GM21529 (cell line): ENCODE measurements at regions not wholly inside any gene's neighbourhood (a gene's known extent, or its start where the extent isn't known, plus 50 kb on each side); places are given as distances from the start of the nearest gene placed in this dataset.
"Not testable (repeated sequence)": the region's sequence is repeated elsewhere in the genome, so short reads cannot be mapped to it uniquely, and the experiment has no call there.

Experiments
- ATAC-seq: cut with Tn5 transposase; IDR thresholded peaks from one replicate; pipeline ENCODE4 v1.9.1; 2021; ENCODE audit not compliant: unreplicated experiment

DNA sequence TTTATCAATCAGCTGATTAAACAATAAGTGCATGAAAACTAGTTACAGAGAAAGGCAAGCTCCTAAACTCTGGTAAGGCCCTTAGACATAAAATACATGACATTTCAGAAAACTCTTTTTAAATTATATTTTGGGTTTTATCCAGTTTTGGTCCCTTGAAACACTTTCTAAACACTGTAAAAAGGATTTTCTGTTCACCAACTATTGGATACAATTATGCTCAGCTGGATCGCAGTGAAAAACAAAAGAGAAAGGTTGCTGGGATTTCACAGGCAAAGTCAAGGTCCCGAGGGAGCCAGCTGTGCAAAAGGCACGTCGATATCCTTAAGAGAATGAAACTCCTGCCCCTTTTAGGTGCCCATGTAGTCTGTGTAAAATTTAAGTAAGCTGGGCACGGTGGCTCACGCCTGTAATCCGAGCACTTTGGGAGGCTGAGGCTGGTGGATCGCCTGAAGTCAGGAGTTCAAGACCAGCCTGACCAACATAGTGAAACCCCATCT is 1018.4 kb upstream of the INTU start:
- no peak for ATAC-seq

DNA sequence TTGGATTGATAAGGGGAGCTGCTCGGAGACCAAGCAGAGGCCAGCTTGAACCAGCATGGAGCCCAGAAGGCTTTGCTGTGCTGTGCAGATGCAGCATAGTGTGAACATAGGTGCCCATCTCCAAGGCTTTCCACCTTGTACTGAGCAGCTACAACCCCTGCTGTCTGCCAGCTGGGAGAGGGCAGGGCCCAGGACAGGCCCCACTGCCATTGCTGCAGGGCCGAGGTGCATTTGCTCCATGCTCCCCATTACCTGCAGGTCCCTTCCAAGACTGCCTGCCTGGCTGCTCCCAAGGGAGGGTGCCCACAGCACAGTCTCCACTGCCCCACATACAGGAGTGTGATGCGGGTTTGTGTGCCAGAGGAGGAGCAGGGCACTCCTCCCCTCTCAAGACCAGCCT is 1016.0 kb upstream of the INTU start:
- no peak for ATAC-seq

DNA sequence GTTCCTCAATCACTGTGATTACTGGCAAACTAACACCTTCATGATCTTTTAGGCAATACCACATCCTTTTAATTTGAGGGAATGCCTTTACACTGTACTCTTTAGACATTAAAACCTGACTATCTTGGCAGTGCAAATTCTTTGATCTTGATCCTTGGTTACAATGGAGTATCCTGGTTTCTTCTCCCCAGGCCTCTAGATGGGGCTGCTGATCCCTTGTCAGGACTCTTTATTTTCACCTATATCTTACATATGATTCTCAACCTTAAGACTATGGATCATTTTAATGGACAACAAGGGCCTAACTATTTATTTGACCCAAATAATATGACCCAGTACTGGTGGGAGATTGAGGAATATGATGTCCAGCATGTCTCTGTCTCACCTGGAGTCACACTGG is 1005.5 kb upstream of the INTU start:
- ATAC-seq, result no peak

DNA sequence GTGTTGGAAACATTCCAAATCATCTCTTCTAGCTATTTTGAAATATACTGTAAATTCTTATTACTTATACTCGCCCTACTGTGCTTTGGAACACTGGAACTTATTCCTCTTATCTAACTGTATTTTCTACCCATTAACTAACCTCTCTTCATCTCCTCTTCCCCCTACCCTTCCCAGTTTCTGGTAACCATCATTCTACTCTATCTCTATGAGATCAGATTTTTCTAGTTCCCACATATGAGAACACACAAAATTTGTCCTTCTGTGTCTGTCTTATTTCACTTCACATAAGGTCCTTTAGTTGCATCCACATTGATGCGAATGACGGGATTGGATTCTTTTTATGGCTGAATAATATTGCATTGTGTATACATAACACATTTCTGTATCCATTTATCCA is 1003.8 kb upstream of the INTU start:
- no peak for ATAC-seq

DNA sequence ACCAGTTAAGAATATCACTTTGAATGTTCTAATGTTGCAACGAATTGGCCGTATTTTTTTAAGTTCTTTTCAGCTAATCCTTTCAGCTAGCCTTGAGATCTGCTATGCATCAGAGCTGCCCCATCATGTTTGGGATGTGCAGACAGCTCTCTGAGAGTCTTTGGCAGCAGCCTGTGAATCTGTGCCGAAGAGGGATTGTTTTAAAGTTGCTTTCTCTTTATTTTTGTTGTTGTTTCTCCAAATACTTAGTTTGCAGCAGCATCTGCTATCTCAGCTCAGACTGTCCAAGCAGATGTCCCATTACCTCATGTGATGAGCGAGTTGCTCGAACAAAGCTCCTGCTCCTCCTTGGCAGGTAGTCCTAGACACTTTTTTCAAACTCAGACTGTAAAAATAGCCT is 1002.5 kb upstream of the INTU start:
- no peak for ATAC-seq

DNA sequence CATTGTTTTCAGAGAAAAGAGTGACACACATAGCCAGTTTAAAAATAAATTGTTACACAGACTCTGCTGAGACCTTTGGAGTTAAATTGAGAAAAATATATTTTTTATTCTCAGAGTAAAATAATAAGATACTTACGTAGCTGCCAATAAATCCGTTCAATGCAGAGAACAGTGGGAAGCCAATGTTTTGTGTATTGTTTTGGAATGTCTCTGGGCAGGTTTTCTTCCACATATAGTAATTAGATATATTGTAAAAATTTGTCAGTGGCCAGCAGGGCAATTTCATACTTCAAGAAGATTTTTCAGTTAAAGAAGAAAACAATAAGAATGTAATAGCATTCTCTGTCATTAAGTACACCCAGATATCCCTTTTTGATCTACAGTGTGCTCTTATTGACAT is 999.5 kb upstream of the INTU start:
- no peak for ATAC-seq

DNA sequence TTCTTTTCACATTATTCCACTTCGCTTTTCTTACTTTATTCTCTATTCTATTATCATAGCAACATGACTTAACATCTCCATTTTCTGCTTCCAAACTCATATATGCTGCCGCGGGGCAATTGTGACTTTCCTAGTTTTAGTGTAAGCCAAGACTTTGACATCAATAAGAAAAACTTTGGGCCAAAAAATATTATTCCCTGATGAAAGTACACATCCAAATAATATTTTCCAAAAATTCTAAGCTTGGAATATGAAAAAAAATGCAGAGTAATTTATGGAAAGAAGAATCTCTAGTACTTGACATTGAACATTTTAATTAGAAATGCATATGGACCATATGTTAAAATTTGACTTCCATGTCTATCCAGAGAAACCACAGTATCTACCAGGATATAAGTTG is 995.1 kb upstream of the INTU start:
- no peak for ATAC-seq

DNA sequence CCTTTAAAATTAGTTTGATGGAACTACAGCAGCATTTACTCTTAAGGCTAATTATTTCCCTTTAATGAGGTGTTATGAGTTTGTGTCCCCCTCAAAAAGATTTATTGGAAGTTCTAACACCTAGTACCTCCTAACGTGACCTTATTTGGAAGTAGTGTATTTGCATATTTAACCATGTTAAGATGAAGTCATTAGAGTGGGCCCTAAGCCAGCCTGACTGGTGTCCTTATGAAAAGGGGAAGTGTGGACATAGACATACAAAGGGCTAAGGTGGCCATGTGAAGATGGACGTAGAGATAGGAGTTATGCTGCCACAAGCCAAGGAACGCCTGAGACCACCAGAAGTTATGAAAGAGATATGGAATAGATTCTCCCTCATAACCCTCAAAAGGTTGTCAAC is 985.4 kb upstream of the INTU start:
- ATAC-seq, result no peak

DNA sequence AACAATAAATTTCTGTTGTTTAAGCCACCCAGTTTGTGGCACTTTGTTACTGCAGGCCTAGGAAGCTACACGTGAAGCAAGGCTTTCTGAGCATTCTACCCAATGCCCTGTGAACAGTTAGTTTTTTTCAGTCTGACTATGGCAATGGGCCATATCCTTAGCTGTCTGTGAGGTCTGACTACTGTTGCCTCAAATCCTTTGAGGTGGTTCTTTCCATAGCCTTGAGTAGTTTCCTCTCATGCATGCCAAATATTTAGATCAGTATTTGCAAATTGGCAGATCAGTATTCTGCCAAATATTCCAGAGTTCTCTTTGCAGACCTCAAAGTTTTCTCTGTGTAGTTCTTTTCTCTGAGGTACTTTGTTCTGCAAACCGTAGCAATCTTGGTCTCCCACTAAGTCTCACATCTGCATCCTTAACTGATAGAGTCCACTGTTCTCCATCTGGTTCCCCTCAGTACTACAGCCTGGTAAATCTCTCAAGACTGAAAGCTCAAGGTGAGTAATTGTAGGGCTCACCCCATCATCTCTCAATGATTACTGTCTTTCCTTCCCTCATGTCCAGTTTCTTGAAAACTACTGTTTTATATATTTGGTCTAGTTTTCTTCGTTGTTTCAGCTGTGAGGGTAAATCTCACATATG is 984.9 kb upstream of the INTU start:
- ATAC-seq, result no peak

DNA sequence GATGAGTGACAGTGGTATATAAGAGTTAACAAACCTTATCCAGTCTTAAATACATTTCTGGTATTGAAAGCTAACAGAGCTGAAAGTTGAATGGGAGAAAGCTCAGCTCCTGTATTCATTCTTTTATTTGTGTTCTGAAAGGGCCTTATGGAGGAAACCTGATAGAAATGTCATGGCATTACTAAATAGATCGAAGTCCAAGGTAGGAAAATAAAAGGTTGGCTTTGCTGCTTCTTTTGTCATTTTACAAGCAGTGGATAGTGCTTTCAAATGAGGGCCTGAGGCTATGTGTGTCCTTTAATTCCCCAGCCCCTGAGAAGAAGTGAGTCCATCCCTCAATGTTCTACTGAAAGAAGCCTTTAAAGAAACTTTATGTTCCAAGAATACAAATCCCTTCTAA is 974.3 kb upstream of the INTU start:
- ATAC-seq, result no peak

DNA sequence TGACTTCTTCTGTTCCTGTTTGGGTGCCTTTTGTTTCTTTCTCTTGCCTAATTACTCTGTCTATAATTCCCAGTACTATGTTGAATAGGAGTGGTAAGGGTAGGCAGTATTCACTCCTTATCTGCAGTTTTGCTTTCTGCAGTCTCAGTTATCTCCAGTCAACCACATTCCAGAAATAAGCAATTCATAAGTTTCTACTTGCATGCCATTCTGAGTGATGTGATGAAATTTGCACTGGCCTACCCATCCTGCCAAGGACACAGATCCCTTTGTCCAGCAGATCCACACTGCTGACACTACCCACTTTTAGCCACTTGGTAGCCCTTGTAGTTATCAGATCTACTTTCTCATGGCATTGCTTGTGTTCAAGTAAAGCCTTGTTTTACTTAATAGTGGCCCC is 971.6 kb upstream of the INTU start:
- ATAC-seq, result no peak

DNA sequence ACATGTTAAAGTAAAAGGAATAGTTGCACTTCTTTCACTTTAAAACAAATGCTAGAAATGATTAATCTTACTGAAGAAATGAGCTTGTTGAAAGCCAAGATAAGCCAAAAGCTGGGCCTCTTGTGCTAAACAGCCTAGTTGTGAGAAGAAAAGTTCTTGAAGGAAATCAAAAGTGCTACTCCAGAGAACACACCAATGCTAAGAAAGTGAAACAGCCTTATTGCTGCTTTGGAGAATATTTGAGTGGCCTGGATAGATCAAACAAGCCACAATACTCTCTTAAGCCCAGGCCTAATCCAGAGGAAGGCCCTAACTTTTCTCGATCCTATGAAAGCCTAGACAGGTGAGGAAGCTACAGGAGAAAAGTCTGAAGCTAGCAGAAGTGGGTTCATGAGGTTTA is 967.9 kb upstream of the INTU start:
- no peak for ATAC-seq

DNA sequence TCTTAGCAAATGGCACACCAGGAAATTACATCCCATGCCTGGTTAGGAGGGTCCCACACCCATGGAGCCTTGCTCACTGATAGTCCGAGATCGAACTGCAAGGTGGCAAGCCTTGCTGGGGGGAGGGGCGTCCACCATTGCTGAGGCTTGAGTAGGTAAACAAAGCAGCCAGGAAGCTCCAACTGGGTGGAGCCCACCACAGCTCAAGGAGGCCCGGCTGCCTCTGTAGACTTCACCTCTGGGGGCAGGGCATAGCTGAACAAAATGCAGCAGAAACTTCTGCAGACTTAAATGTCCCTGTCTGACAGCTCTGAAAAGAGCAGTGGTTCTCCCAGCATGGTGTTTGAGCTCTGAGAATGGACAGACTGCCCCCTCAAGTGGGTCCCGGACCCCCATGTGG is 962.7 kb upstream of the INTU start:
- ATAC-seq, result not testable (repeated sequence)

DNA sequence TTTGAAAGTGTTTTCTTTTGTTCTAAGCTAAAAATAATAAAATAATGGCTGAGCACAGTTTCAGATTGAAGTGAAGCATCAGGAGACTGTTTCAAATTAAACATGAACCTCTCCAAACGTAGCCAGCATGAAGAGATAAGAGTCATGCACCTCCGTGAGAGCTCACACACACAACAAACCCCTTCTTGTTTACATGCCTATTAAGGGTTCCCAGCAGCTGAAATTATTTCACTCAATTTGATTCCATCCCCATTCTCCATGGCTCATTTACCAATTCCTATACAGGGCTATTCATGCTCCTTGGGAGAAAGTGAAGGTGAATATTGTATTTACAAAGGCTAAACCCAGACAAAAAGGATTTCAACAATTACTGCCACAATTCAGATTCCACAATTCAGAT is 954.1 kb upstream of the INTU start:
- no peak for ATAC-seq

DNA sequence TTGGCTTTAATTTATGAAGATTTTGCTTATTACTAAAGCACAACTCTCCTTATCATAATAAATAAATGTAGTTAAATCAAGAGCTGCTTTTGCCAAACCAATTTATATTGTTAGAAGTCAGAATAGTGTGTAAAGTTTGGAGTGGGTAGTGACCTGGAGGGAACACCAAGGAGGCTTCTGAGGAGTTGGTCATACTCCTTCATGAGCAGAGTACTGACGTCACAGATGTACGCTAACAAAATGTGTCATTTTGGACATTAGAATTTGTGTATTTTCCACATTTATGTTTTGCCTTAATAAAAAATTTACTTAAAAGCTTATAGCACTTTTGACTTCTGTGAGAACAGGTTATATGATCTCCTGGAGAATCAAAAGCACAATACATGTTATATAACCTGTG is 953.5 kb upstream of the INTU start:
- no peak for ATAC-seq

DNA sequence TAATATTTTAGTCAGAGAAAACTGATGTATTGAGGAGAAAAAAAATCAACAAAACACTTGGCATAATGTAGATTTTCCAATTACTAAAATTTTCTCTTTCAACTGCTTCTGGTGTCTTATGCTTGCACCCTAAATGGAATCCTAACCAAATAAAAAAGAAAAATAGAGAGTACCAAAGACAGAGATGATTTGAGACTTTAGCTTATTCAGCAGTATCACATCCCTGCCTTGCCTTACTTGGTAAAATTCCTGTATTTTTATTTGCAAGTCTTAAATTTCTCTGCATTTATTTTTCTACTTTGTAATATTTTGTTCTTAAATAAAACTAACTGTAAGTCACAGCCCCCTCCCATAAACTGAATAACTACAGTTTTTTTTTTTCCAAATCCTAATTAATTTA is 950.5 kb upstream of the INTU start:
- ATAC-seq, result no peak

DNA sequence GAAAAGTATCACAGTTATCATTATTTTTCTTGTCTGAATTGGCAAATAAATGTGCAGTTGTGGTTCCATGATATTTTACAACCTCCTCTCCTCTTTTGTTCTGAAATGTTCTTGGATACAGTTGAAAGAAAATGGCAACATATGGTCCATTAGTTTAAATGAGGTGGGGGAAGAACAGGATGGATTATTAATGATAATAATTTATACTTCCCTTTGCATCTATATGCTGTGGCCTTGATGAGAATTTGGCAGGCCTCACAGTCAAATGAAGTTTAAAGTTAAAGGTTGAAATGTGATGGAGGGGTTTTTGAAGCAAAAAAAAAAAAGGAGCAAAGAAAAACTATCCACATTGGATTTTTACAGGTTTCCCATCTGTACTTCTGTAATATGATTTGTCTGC is 946.3 kb upstream of the INTU start:
- ATAC-seq, result no peak

DNA sequence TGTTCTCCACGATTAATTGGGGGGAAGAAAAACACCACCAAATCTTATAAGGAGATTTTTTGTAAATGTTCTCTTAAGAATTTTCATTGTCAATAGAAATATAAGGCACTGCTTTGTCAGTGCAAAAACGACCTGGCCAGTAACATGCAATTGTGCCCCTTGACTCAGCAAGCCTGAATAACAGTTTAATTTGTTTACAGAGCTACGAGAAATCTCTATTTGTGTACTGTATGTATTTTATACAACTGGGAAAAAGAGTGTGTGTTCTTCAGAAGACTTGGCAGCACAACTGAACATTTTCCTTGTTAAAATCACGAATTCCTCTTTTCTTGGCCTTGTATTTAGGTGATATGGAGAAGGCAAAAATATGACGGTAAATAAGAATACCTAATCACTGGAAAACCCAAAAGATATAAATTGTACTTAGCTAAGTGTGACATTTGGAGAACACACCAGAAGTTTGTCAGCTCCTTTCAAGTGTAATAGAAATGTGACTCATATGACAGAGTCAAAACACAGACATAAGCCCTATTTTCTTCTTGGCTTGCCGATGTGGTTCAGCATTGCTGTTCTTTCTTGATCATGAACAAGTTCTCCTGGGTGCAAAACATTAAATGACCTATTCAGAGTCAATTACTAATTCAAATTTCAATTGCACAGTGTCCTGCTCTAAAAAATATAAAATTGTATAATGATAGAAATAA is 945.0 kb upstream of the INTU start:
- ATAC-seq, result no peak

DNA sequence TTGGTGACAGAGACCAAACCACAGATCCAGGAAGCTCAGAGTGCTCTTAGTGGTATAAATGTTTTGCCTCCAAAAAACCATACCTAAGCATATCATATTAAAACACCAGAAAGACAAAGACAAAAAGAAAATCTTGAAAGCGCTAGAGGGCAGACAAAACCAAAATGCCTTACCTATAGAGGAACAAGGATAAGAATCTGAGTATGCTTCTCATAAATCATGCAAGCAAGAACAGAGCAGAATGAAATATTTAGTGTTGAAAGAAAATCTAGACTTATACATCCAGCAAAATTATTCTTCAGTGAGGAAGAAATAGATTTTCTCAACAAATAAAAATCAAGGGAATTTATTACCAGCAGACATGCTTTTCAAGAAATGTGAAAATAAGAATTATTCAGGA is 941.0 kb upstream of the INTU start:
- no peak for ATAC-seq

DNA sequence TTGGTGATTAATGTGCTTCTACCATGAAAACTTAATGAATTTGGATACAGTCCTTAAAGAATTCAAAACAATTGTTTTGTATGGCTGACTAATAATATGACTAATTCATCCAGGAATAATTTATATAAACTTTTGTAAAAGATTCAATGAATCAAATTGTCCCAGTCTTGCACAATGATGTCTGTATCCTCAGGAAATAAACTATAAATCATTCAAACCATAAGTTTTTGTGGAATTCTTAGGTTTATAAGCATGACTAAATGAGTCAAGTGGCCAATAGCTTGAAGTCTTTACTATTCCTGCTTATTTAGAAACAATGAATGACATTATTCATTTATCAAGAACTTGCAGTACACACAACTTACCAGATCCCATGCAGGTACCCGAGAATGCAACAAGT is 935.0 kb upstream of the INTU start:
- ATAC-seq, result no peak

DNA sequence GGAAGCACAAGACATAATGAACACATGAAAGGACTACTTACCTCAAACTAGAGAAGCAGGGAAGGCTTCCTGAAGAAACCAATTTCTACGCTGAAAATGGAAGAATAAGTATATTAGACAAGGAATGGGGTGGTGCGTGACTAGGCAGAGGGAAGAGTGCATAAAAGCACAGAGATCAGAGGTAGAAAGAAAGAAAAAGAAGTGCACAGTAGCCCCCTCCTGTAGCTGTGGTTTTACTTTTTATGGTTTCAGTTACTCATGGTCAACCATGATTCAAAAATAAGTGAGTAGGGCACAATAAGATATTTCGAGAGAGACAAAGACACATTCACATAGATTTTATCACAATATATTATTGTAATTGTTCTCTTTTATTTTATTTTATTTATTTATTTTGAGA is 934.5 kb upstream of the INTU start:
- ATAC-seq, result no peak

DNA sequence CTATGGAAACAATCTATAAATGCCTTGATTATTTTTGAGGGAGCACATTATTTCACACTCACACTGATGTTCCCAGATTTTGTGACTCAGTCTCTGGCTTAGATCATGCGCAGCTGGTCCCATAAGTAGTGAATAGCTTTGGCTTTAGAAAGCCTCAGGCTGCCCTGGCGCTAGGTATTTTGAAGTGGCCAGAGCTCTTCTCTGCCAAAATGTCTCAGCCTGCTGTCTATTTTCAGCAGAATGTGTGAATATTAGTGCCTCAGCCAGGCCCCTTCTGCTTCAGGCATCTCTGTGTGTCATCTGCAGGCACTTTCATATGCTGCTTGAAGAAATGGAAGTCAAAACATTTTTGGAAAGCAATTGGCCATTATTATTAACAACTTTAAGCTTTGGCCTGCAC is 931.0 kb upstream of the INTU start:
- ATAC-seq, result no peak

DNA sequence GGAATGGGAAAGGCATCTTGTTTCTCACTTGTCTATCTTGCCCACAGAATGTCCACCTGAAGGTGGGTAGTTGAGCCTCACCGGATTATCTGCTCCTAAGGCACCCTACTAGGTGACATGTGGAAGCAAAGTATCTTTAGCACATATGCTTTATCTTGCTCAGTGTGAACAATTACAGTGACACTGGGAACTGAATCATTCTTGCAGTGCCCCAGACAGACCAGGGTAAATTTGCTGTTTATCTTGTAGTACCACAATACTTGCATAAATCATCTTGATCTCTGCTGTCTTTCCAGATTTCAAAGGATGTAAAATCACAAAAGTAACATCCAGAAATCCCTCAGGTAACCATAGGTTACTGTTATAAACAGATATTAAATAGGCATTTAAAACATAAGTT is 930.0 kb upstream of the INTU start:
- no peak for ATAC-seq
